ENCODE measurements at regions not wholly inside any gene's neighbourhood (a gene's known extent, or its start where the extent isn't known, plus 50 kb on each side); places are given as distances from the start of the nearest gene placed in this dataset.

DNA sequence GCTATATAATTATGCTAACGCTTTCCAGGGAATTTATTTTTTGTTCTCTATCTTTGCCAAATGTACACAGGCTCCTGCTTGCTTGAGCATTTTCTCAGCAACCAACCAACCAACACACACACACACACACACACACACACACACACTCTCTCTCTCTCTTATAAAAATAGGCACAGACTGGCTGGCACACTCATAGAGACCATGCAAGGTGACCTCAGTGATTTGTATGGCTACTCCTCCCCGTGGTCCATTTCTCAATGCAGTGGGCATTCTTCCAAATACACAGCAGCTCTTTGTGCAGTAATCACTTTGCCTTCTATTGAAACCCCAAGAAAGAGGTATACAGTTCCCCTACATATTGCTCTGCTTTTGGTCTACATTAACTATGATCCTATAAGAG is 416.0 kb downstream of the MAN2A1 start:
- intact Hi-C loops (cut with DNase I; ENCODE audit: low total_unique reads) = no loop called here

DNA sequence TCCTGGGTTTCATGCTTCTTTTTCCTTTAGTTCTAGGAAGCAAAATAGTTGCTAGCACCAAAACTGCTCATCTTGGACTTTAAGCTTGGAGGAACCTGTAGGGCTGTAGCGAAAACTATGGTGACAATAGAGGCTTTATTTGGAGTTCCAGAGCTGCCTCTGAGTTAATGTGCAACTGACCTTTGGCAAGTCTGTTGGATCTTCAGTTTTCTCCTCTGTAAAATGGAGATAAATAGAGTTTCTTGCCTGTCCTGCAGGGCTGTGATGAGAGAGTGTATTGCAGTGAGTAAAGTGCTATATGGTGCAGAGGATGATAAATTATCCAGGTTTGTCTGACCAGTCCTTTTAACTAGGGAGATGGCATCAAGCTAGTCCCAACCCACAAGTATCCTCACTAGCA is 417.0 kb downstream of the MAN2A1 start:
- Histone ChIP-seq H3K27ac (no peak overlapping the region), H3K9me3 (no peaks in the 10 kb centered on the region), H3K4me3 (no peak overlapping the region), H3K36me3 (no peaks in the 10 kb centered on the region), H3K4me1 (no peaks in the 10 kb centered on the region), H3K27me3 (no peaks in the 10 kb centered on the region)
- intact Hi-C loops (cut with DNase I; ENCODE audit: low total_unique reads) = no loop called here
- TF ChIP-seq POLR2A (IDR thresholded peaks at IDR 0.05) = no peak
- TF ChIP-seq, protein P1, sequence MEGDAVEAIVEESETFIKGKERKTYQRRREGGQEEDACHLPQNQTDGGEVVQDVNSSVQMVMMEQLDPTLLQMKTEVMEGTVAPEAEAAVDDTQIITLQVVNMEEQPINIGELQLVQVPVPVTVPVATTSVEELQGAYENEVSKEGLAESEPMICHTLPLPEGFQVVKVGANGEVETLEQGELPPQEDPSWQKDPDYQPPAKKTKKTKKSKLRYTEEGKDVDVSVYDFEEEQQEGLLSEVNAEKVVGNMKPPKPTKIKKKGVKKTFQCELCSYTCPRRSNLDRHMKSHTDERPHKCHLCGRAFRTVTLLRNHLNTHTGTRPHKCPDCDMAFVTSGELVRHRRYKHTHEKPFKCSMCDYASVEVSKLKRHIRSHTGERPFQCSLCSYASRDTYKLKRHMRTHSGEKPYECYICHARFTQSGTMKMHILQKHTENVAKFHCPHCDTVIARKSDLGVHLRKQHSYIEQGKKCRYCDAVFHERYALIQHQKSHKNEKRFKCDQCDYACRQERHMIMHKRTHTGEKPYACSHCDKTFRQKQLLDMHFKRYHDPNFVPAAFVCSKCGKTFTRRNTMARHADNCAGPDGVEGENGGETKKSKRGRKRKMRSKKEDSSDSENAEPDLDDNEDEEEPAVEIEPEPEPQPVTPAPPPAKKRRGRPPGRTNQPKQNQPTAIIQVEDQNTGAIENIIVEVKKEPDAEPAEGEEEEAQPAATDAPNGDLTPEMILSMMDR (IDR thresholded peaks at IDR 0.05 in 4 of 5, conservative IDR thresholded peaks at IDR 0.05 in 1 of 5) = no peak
- DNase-seq (no peak), ATAC-seq (no peak)
- in situ Hi-C loops (cut with MboI; ENCODE audit: low sequenced_read_pairs in 4 of 4) = no loop called here

More for the DNA sequence above, 416.0 kb downstream of the MAN2A1 start:
- in situ Hi-C loops (cut with MboI; ENCODE audit: low sequenced_read_pairs in 4 of 4) = no loop called here
- Histone ChIP-seq H3K27me3 (no peaks in the 10 kb centered on the region), H3K36me3 (no peaks in the 10 kb centered on the region), H3K9me3 (no peaks in the 10 kb centered on the region), H3K27ac (no peak overlapping the region), H3K4me1 (no peaks in the 10 kb centered on the region), H3K4me3 (no peak overlapping the region)
- TF ChIP-seq, protein P1 (IDR thresholded peaks at IDR 0.05 in 4 of 5, conservative IDR thresholded peaks at IDR 0.05 in 1 of 5) = no peak
- no peak for TF ChIP-seq POLR2A (IDR thresholded peaks at IDR 0.05)
- DNase-seq (peak in 1 of 2 donors; percentile 18), ATAC-seq (peak in 1 of 2 donors; percentile 42)

- Histone ChIP-seq H3K36me3 (no peaks in the 10 kb centered on the region), H3K4me1 (no peaks in the 10 kb centered on the region), H3K4me3 (no peak overlapping the region), H3K27ac (no peak overlapping the region), H3K27me3 (no peaks in the 10 kb centered on the region), H3K9me3 (no peaks in the 10 kb centered on the region)
- DNase-seq (no peak), ATAC-seq (no peak)
- in situ Hi-C loops (cut with MboI; ENCODE audit: low sequenced_read_pairs in 4 of 4) = no loop called here
- intact Hi-C loops (cut with DNase I; ENCODE audit: low total_unique reads) = no loop called here
- TF ChIP-seq POLR2A (IDR thresholded peaks at IDR 0.05) = no peak
- TF ChIP-seq, protein P1 (IDR thresholded peaks at IDR 0.05 in 4 of 5, conservative IDR thresholded peaks at IDR 0.05 in 1 of 5) = no peak
These were observed 418.8 kb downstream of the MAN2A1 start for GRCh38 chr5:110108520-110108919.

DNA sequence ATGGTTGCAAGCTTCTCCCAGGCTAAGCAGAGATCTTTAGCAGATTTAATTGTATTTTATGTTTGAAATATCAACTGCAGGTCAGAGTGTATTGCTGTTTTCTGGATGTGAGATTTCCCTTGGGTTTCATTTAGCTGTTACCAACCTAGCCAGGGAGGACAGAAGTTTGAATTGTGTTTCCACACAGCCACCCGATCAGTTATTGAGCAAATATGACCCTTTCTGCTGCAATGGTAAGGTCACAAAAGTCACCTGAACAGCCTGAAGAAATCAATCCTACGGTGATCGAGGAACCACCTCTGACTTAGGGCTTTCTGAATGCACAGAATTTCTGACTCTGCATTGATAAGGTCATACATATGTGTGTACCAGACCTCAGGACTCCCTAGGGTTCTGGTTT is 419.9 kb downstream of the MAN2A1 start:
- H3K4me3 ChIP-seq = no peak overlapping the region
- no peaks in the 10 kb centered on the region for H3K36me3 ChIP-seq
- DNase-seq = no peak
- intact Hi-C loops (cut with DNase I; ENCODE audit: low total_unique reads) = no loop called here
- H3K27me3 ChIP-seq = no peaks in the 10 kb centered on the region
- H3K27ac ChIP-seq = no peak overlapping the region
- ATAC-seq = no peak
- no peaks in the 10 kb centered on the region for H3K4me1 ChIP-seq
- in situ Hi-C loops (cut with MboI; ENCODE audit: low sequenced_read_pairs in 4 of 4) = no loop called here
- TF ChIP-seq, protein P1 (IDR thresholded peaks at IDR 0.05 in 4 of 5, conservative IDR thresholded peaks at IDR 0.05 in 1 of 5) = no peak
- TF ChIP-seq POLR2A (IDR thresholded peaks at IDR 0.05) = no peak
- H3K9me3 ChIP-seq = no peaks in the 10 kb centered on the region

DNA sequence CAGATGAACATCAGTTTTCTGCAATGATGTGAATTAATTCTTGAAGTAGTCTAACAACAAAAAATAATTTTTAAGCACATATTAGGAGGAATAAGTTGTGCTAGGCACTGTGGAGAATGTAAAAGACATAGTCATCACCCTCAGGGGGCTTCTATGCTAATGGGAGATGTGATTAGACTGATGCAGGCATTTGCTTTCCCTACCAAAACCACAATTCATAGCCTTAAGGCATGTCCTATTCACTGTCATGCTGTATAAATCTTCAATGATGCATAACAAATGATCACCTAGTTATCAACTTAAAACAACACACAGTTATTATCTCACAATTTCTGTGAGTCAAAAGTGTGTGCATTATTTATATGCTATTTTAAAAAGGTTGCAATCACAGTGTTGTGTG is 422.6 kb downstream of the MAN2A1 start:
- Histone ChIP-seq H3K4me1 (no peaks in the 10 kb centered on the region), H3K9me3 (no peaks in the 10 kb centered on the region), H3K27me3 (no peaks in the 10 kb centered on the region), H3K4me3 (no peak overlapping the region), H3K27ac (no peak overlapping the region), H3K36me3 (no peaks in the 10 kb centered on the region)
- in situ Hi-C loops (cut with MboI; ENCODE audit: low sequenced_read_pairs in 4 of 4) = no loop called here
- intact Hi-C loops (cut with DNase I; ENCODE audit: low total_unique reads) = no loop called here
- ATAC-seq (no peak), DNase-seq (no peak)
- TF ChIP-seq, protein P1 (IDR thresholded peaks at IDR 0.05 in 4 of 5, conservative IDR thresholded peaks at IDR 0.05 in 1 of 5) = no peak
- no peak for TF ChIP-seq POLR2A (IDR thresholded peaks at IDR 0.05)
